Stimulated activated CD8-positive, alpha-beta memory T cell treated with anti-CD3 and anti-CD28 coated beads, Interleukin-12 subunit alpha, Interleukin-12 subunit beta, amount 100 ng/mL, for 24 hours (primary cell): ENCODE measurements at regions not wholly inside any gene's neighbourhood (a gene's known extent, or its start where the extent isn't known, plus 50 kb on each side); places are given as distances from the start of the nearest gene placed in this dataset.

ENCODE experiments used
- DNase-seq: peaks from one replicate; pipeline ENCODE4 v3.0.0-alpha.2; 2020; ENCODE audit errors: extremely low read depth

DNA sequence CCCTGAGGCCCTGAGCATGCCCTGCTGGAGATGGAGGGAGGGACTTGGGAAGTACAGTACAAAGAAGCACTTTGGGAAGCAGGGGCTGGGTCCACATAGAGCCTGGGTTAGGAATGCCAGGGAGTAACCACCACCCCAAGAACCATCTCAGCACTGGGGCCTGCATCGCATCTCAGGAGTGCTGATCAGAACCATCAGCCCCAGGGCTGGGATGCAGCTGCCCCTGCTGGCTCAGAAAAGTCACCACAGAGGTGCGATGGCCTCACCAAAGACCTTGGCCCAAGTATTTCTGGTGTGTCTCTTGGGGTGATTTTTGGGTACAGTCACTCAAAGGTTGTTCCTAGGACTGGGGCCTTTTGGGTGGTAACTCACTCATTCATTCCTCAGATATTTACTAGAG lies 236.8 kb upstream of the MVB12B start:
- DNase-seq, result no peak

DNA sequence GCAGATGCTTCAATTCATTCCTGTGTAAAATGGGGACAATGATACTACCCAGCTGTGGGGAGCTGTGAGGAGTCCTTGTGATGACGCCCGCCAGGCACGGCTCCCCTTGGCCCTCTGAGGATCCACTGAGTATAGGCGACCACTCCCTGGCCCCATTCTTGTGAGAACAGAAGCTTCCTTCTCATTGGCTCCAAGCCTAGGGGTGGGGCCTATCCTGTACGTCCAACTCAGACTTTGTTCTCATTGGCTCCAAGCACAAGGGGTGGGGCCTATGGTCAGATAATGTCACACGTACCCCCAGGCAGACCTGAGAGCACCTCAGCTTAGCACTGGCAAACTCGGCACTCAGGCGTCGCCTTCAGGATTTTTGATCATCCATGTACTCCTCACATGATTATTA lies 232.9 kb upstream of the MVB12B start:
- no peak for DNase-seq

DNA sequence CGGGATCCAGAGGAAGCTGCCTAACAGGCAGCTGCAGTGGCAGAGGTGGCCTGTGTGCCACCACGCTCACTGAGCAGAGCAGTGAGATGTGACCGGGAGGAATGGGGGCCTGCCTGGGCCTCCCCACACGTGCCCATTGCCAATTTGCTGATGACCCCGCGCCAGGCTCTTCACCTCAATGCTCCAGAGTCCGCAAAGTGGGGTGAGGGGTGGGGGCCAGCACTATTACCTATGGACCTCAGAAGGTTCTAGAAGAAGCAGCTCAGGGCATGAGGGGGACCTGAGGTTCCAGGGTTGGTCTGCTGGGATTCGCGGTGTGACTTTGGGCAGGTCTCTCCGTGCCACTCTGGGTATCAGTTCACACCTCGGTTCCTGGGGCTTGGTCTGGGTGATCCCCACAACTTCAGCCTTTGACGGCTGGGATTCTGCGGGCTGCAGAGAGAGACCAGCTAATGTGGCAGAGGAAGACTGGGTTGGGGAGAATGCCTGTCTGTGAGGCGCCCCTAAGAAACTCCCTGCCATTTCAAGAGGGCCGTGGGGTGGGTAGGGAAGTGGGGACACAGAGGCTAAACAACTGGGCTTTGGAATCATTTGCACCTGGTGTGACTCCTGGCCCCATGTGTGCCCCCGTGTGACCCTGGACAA lies 231.0 kb upstream of the MVB12B start:
- DNase-seq, result no peak

DNA sequence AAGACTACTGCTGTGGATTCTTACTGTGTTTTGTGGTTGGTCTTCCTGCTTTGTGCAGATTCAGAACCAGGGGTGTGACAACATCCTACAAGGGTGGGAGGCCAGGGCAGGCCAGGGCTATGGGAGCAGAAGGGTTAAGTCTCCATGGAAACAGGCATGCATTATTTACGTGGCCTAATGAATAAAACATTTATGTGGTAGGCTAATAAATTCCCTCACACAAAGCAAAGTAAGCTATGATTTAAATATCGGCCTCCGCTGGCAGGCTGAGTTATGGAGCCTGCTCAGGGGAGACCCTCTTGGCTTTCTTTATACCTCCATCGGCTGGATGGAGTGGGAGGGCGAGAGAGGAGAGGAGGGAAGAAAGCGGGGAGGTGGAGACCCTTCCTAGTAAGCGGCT lies 230.3 kb upstream of the MVB12B start:
- no peak for DNase-seq

DNA sequence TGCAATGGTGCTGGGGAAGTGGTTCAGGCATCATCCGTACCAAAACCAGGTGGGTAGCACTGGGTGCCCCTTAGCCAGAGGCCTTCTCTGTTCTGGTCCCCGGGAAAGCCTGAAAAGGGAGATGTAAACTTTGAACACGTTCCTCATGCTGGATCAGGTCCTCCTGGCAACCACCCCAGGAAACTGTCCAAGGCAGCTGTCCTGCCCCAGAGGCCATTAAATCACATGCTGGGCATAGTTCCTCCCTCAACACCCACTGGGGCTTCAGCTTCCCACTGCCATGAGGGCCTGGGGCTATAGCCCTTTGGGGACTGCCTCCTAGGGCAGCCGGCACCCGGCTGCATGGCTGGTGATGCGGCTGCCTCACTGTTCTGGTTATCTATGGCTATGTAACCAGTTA lies 228.9 kb upstream of the MVB12B start:
- no peak for DNase-seq

DNA sequence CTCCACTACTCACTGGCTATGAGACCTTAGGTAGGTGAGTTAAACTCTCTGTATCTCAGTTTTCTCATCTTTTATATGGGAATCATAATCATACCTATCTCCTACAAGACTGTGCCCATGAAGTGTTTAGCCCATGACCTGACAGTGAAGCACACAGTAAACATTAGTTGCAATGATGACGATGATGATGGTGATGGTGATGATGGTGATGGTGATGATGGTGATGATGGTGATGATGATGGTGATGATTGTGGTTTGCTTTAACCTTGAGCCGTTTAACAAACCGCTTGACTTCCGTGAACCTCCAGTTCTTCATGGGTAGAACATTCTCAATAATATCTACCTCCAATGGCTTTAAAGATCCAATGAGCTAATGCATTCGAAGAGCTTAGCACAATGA lies 220.2 kb upstream of the MVB12B start:
- no peak for DNase-seq

DNA sequence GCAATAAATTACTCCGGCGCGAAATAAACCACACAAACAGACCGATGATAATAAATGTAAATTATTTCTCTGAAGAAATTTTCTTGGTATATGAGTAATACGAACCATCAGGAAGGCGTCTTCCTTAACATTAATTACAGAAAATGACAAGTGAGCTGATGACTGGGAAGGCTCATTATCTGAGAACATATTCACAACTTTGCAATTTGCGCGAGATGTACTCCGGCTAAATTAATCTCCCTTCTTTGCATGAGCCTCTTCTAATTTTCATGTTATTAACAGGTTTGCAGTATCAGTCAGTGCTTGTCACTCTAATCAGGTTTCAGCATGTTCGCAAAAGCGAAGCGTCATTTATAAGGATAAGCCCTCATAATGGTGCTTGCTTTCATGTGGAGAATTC lies 218.9 kb upstream of the MVB12B start:
- no peak for DNase-seq

DNA sequence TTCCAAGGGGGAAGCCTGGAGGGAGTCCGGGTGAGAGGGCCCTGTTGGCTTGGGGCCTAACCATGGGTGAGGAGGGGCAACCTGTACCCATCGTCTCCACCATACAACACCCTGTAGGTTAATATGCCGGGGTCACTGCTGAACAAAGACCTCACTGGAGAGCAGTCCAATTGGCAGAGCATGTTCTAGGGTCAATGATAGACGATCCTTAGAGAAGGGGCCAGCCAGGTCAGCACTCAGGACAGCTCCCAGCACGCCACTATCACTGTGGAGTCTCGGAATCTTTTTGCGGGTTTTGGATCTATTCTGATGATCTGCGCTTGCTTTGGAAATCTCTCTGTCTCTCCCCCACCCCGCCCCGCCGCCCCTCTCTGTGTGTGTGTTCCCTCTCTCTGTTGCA lies 218.4 kb upstream of the MVB12B start:
- no peak for DNase-seq

DNA sequence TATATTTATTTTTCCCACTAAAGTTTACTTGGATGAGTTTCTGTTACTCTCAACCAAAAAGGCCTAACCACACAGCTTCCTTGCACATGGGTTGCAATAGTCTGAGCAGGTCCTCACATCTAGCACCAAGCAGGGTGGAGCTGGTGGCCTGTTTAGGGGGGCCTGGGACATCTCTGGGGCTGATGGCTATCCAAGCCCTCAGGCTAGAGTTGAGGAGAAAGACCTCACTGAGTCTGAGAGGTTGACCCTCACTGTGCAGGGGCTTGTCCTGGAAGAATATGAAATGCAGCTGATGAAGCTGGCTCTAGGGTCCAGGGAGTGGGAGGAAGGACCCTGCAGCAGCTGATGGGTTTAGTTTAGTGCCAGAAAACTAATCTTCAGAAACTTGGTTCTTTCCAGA lies 217.1 kb upstream of the MVB12B start:
- no peak for DNase-seq

DNA sequence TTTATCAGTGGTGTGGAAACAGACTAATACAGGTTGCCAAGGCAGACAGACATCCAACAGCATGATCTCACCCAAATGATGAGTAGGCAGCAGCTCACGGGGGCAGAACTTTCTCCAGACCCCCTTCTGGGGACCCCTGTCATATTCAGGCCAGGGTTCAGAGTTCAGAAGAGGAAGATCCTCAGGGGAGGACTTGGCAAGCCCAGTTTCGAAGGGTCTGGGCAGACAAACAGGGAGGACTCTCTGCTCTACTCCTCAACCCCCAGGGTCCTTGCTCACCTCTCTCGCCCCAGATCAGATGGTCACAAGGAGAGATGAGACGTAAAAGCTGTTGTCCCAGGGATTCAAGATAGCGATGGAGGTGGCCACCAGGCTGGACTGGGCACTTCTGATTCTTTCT lies 215.1 kb upstream of the MVB12B start:
- DNase-seq, result no peak

DNA sequence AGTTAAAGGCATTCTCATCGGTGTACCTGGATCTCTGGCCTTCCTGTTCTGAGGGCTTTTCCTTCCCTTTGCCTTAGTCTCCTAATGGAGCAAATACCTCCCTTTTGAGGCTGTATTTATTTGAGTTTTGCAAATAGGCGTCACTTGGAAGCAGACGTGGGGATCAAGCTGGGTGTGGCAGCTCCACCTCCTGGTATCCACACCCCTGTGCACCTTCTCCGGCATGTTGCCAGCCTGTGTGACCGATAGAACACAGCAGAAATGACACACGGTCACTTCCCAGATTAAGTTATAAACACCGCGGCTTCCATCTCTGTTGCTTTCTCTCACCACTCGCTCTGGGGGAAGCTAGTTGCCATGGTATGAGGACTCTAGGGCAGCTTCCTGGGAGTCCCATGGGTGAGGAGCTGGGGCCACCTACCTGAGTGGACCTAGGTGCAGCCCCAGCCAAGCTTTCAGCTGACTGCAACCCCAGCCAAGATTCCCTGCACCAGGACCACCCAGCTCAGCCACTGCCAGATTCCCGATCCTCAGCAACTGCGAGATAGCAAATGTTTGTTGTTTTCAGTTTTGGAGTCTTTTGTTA lies 214.4 kb upstream of the MVB12B start:
- no peak for DNase-seq

DNA sequence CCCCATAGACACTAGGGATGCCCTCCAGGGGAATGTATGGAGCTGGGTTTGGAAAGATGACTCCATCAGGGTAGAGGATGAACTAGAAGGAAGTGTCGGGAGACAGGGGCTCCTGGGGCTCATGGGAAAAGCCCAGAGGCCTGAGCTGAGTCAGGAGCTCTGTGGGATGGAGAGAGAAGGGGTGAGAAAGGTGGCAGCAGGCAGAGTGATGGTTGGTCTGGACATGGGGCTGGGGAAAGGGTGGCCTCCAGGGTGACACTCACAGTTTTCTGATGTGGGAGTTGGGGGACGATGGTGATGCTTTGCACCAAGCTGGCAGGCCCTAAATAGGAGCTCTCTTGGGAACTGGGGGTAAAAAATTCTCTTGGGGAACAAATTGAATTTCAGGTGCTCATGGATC lies 213.5 kb upstream of the MVB12B start:
- no peak for DNase-seq

DNA sequence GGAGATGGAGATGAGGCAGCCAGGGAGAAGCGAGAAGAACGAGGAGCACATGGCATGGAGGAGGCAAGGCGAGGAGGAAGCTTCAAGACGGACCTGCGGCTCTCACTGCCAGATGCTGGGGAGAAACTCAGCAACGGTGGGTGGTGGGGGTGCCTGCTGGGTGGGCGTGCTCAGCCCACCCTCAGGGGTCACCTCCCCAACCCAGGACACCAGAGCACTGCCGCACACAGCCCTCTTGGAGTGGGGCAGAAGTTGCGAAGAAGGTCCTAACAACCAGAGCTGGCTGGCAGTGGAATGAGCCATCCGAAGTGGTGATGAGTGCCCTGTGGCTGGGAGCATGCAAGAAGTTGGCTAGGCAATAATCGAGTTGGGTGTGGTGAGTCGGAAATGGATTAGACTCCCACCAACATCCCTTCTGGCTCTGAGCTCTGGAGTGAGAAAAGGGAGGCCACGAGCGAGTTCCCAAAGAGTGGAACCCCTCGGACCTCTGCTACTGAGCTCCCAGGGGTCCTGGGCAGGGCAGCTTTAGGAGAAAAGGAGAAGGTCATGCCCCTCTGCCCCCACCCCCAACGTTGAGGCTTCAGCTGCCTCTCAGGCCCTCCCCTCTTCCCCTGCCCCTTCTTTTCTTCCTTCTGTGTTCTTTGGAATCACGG lies 212.7 kb upstream of the MVB12B start:
- DNase-seq, result no peak

DNA sequence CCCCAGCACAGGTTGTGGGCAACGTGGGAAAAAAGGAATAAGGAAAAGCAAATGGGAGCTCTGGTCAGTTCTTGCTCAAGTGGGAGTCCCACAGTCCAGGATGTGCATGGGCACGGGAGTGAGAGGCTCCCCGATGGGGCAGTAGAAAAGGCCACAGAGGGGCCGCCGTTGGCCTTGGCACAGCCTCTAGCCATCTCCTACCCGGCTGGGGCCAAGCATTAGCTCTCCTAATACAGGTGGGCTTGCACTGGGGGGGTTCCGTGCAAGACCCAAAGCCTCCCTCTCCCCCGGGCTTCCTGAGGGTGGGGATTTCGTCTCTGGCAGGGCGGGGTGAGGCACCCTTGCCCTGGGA lies 212.2 kb upstream of the MVB12B start:
- DNase-seq, result no peak

DNA sequence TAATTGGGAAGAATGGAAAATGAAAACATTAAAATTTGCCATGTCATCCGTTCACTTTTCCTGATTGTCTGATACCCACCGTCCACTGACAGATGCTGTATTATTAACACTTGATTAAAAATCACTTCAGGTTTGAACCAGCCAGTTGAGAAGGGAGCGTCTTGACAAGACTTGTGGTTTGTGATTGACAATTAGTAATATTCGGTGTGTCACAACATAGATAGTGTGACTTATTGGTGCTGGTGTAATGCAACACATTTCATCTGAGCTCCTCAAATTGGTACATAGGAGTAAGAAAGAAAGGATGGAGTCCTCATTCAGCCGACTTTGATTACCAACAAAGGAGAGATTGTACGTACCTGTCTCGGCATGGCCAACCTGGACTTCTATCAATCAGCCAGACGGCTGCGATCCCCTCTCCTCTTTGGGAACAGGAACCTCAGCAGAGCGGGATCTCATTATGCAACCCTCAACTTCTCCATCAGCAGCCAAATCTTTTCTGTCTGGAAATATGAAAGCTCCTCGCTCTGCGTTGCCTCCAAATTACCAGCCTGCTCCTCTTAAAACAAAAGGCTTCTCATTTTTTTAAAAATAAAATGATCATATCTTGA lies 211.7 kb upstream of the MVB12B start:
- no peak for DNase-seq

DNA sequence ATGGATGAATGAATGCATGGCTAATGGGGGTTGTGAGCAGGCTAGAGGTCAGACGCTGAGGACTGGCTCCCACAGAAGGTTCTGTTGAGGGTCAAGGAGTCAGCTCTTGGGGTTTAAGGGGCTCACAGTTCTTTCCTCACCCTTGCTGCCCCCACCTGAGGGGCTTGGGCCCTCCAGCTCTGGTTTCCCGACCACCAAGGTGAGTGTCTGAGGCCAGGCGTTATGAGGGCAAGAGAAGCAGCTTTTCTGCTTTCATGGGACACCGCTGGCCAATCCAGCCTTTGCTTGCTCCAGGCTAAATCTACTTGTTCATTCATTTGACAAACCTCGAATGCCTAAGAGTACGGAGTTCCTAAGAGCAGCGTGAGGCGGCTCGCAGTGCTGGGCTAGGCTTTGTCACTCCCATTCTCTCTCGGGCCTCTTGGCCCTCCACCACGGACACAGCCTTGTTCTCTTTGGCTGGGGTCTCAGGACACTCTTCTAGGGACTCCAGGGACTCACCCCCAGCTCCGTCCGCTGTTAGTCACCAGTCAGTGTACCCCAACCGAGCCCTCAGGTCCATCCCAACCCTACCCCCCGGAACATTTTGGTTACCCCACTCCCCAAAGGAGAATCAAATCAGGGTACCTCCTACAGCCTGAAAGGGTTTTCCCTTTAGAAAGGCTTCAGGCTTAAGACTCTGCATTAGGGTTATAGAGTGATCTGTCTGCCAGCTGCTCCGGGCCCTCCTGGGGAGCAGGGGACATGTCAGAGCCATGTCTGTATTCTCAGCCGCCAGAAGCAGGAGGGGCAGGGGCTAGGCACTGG lies 210.1 kb upstream of the MVB12B start:
- DNase-seq, result no peak

DNA sequence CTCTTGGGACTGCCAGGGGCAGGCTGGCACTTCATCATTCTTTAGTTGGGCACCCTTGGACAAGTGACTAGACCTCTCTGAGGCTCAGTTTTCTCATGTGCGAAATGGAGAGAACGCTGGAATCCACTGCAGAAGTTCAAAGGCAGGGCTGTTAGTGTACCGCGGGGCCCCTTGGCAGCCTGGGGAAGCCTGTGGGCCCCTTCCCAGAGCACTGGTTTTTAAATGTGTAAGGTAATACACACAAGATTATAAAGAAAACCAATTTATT lies 209.5 kb upstream of the MVB12B start:
- no peak for DNase-seq

DNA sequence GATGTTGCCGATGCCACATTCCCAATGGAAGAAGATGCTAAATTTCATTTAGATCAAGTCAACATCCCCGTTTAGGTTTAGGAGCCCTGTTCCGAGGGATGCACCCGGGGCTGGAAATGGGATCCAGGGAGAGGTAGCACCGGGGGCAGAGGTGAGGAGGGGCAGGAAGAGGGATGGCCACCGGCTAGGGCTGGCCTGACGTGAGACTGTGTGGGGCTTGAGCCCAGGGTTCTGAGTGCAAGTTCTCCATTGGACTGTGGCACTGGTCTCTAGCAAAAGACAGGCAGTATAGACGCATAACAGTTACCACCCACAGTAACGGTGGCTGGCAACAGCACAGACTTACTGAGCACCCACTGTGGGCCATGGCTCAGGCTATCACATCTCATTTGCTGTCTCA lies 209.0 kb upstream of the MVB12B start:
- DNase-seq, result no peak

DNA sequence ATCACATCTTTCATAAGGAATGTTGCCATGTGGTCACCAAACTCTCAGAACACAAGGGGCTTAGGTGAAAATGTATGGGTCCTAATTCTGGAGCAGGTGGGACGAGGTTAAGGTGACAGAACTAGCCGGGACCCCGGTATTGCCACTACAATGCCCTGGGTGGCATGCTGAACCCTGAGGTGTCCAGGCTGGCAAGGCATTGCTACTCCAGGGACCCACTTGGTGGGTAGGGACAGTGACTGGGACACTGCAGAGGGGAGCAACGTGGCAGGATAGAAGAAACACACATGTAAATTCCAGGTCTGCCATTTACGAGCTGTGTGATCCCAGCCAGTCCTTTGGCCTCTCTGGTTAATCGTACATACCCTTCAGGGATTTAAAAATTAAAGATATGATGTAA lies 206.9 kb upstream of the MVB12B start:
- DNase-seq, result no peak

DNA sequence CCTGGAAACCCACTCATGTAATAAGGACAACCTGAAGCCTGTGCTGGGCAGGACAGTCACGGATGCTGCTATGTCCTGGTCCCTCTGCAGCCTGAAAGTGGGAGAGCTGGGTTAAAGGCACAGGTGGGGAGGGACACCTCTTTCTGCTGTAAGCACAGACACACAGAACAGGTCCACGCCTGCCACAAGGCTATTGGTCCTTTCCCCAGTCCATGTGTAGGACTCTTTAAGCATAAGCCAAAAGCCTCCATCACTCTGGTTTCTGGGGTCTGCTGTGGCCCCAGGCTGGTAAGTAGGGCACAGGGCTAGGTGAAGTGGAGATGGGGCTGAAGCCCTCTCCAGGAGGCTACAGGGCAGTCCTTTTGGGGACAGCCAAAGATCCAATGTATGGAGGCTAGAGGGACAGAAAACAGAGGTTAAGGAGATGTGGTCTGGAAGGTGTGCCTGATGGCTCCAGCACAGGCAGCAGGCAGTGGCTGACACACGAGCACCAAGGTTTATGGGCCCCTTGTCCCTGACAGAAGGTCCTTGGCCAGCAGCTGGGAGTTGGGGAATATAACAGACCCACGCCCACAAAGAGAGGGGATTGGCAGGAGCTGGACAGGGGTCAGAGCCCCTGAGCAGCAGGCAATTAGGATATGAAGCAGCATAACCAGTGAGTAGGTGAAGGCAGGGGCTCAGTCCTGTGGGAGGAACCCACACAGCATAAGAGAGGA lies 203.6 kb upstream of the MVB12B start:
- no peak for DNase-seq

DNA sequence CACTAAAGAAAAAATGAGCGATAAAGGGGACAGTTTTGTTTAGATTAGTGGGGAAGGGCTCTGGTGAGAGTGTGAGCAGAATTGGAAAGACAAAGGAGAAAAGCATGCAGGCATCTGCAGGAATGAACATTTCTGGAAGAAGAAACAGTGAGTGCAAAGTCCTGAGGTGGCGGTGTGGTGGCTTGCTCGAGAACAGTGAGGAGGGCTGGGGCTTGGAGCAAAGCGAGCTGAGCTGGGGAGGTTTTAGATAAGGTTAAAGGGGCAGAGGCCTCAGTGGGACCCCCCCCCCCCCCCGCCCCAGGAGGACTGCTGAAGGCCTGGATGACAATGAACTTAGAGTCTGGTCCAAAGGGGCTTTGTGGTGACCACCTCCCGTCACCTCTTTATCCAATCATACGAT lies 202.7 kb upstream of the MVB12B start:
- no peak for DNase-seq

DNA sequence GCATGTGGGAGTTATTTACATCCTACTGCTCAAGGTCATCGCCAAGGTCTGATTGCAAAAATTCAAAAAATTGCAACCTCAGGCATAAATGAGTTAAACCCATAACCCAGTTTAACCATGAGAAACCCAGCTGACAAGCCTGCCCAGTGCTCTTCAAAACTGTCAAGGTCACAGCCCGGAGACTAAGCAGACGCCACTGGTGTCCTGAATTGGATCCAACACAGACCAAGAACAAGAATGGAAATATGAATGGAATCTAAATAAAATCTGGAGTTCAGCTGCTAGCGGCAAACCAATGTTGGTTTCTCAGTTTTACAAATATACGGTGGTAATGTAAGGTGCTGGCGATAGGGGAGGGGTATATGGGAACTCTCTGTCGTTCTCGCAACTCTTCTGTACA lies 201.5 kb upstream of the MVB12B start:
- DNase-seq, result no peak
